Caco-2 (cell line): ENCODE measurements at regions not wholly inside any gene's neighbourhood (a gene's known extent, or its start where the extent isn't known, plus 50 kb on each side); places are given as distances from the start of the nearest gene placed in this dataset.

Source experiments
- BruUV-seq: library from RNA; stranded (reverse); fragments of 400-500 nt; replicated peaks from 2 replicates; lab custom pipeline; 2021; lab: Mats Ljungman, UMichigan
- CTCF ChIA-PET: fragments of 300-600 bp; sonication (Branson Sonifier 250); formaldehyde crosslinking; loops from one replicate; lab custom pipeline; 2022; ENCODE audit warnings: antibody characterized with exemption; lab: Charles Lee
- POLR2A ChIA-PET: fragments of 300-600 bp; sonication (Branson Sonifier 250); formaldehyde crosslinking; loops from one replicate; lab custom pipeline; 2022; ENCODE audit warnings: antibody characterized with exemption; lab: Charles Lee
- DNase-seq, 2 experiments: peaks; one replicate each; pipeline versions ENCODE4 v3.0.0 to v3.0.0-alpha.2; 2020 to 2022
- H3K27me3 ChIP-seq: replicated peaks from 2 replicates; pipeline ENCODE4 v1.6.0; 2011; ENCODE audit warnings: low read length; ENCODE audit not compliant: control insufficient read depth, insufficient read depth
- H3K36me3 ChIP-seq: 2 replicates; pipeline ENCODE4 v1.5.1; 2011; ENCODE audit warnings: low read length; ENCODE audit not compliant: control insufficient read depth, insufficient read depth
- H3K4me1 ChIP-seq: fragments of 250-450 bp; sonication (Bioruptor Pico); 2 replicates; pipeline ENCODE4 v1.5.1; 2020; ENCODE audit warnings: mild to moderate bottlenecking
- H3K4me3 ChIP-seq: 2 replicates; pipeline ENCODE4 v1.5.1; 2011; ENCODE audit warnings: low read depth, mild to moderate bottlenecking, control low read depth, low read length
- H3K9me3 ChIP-seq: fragments of 250-450 bp; sonication (Bioruptor Pico); 2 replicates; pipeline ENCODE4 v1.5.1; 2020; ENCODE audit warnings: mild to moderate bottlenecking, moderate library complexity
- H3K27ac Mint-ChIP-seq: one replicate; pipeline ENCODE4 v1.8.0; 2022; ENCODE audit warnings: mixed read lengths; ENCODE audit not compliant: unreplicated experiment
- H3K27me3 Mint-ChIP-seq: one replicate; pipeline ENCODE4 v1.8.0; 2022; ENCODE audit warnings: mixed read lengths; ENCODE audit not compliant: insufficient read depth, unreplicated experiment
- H3K36me3 Mint-ChIP-seq: one replicate; pipeline ENCODE4 v1.8.0; 2022; ENCODE audit warnings: mild to moderate bottlenecking, mixed read lengths; ENCODE audit not compliant: insufficient read depth, unreplicated experiment
- H3K4me1 Mint-ChIP-seq: one replicate; pipeline ENCODE4 v1.8.0; 2022; ENCODE audit warnings: low read depth, mixed read lengths; ENCODE audit not compliant: unreplicated experiment
- H3K4me3 Mint-ChIP-seq: one replicate; pipeline ENCODE4 v1.8.0; 2022; ENCODE audit warnings: mild to moderate bottlenecking, moderate library complexity, mixed read lengths; ENCODE audit not compliant: unreplicated experiment
- H3K9me3 Mint-ChIP-seq: one replicate; pipeline ENCODE4 v1.8.0; 2022; ENCODE audit warnings: mixed read lengths; ENCODE audit not compliant: unreplicated experiment
- intact Hi-C: fragments of 100-400 bp; cut with micrococcal nuclease; formaldehyde crosslinking; loops from one replicate; pipeline ENCODE4 v1.10.0; 2022; ENCODE audit not compliant: unreplicated experiment
- TF ChIP-seq, protein P1 (sequence below), 2 experiments: fragments of 200-600 bp in 1 of 2; IDR thresholded peaks; 1 replicate in 1 of 2; 2 replicates in 1 of 2; pipeline versions ENCODE4 v1.5.1 to v1.8.0; 2011 to 2022; ENCODE audit warnings: antibody characterized with exemption in 1 of 2, control low read depth in 1 of 2, inconsistent platforms in 1 of 2, low read depth in 1 of 2, low read length in 1 of 2, mild to moderate bottlenecking in 1 of 2, moderate library complexity in 1 of 2; ENCODE audit not compliant: insufficient read depth in 1 of 2, severe bottlenecking in 1 of 2, unreplicated experiment in 1 of 2

GRCh38 chr14:41409806-41410205 is 196.9 kb upstream of the LRFN5 start:
- Mint-ChIP-seq H3K36me3 (no peaks in the 10 kb centered on the region), H3K9me3 (no peaks in the 10 kb centered on the region), H3K4me1 (no peaks in the 10 kb centered on the region), H3K27me3 (no peaks in the 10 kb centered on the region), H3K27ac (no peak overlapping the region), H3K4me3 (no peak overlapping the region)
- ChIA-PET POLR2A (no interaction called here), CTCF (no interaction called here)
- Histone ChIP-seq H3K36me3 (no peaks in the 10 kb centered on the region), H3K4me1 (no peaks in the 10 kb centered on the region), H3K27me3 (no peaks in the 10 kb centered on the region), H3K9me3 (no peaks in the 10 kb centered on the region), H3K4me3 (no peak overlapping the region)
- intact Hi-C loops, result no loop called here
- BruUV-seq, result no TSS peak
- DNase-seq, result no peak
- TF ChIP-seq, protein P1, sequence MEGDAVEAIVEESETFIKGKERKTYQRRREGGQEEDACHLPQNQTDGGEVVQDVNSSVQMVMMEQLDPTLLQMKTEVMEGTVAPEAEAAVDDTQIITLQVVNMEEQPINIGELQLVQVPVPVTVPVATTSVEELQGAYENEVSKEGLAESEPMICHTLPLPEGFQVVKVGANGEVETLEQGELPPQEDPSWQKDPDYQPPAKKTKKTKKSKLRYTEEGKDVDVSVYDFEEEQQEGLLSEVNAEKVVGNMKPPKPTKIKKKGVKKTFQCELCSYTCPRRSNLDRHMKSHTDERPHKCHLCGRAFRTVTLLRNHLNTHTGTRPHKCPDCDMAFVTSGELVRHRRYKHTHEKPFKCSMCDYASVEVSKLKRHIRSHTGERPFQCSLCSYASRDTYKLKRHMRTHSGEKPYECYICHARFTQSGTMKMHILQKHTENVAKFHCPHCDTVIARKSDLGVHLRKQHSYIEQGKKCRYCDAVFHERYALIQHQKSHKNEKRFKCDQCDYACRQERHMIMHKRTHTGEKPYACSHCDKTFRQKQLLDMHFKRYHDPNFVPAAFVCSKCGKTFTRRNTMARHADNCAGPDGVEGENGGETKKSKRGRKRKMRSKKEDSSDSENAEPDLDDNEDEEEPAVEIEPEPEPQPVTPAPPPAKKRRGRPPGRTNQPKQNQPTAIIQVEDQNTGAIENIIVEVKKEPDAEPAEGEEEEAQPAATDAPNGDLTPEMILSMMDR (IDR thresholded peaks at IDR 0.05; ENCODE audit: insufficient read depth in 1 of 2, low read depth in 1 of 2, low read length in 1 of 2, severe bottlenecking in 1 of 2, unreplicated experiment in 1 of 2), result no peak

GRCh38 chr14:41404126-41404525 is 202.6 kb upstream of the LRFN5 start:
- TF ChIP-seq, protein P1 (IDR thresholded peaks at IDR 0.05; ENCODE audit: insufficient read depth in 1 of 2, low read depth in 1 of 2, low read length in 1 of 2, severe bottlenecking in 1 of 2, unreplicated experiment in 1 of 2), result no peak
- Histone ChIP-seq H3K9me3 (no peaks in the 10 kb centered on the region), H3K4me1 (no peaks in the 10 kb centered on the region), H3K4me3 (no peak overlapping the region), H3K27me3 (no peaks in the 10 kb centered on the region), H3K36me3 (no peaks in the 10 kb centered on the region)
- intact Hi-C loops, result no loop called here
- BruUV-seq, result no TSS peak
- no peak overlapping the region for H3K4me3 Mint-ChIP-seq
- no peaks in the 10 kb centered on the region for H3K4me1 Mint-ChIP-seq
- no peaks in the 10 kb centered on the region for H3K27me3 Mint-ChIP-seq
- no peaks in the 10 kb centered on the region for H3K9me3 Mint-ChIP-seq
- CTCF ChIA-PET, result no interaction called here
- no peaks in the 10 kb centered on the region for H3K36me3 Mint-ChIP-seq
- H3K27ac Mint-ChIP-seq, result no peak overlapping the region
- POLR2A ChIA-PET, result no interaction called here
- DNase-seq, result no peak

DNA sequence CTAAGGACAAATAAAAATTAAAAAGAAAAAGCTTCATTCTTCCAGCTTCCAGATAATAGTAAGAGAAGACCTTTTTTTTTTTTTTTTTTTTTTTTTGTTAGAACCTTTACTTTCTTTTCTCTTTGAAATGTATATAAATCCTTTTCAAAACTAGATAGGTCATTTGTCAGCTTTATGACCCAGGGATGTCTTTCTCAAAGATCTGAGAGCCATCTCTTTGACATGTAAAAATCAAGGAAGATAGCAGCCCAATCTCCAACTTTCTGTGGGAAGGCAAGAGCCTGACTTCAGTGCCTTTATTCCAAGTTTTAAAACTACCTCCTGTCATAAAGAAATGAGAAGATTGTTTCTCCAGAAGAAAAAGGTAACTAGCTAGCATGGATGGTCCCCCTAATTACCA is 203.3 kb upstream of the LRFN5 start:
- Mint-ChIP-seq H3K4me3 (no peak overlapping the region), H3K9me3 (no peaks in the 10 kb centered on the region), H3K36me3 (no peaks in the 10 kb centered on the region), H3K4me1 (no peaks in the 10 kb centered on the region), H3K27me3 (no peaks in the 10 kb centered on the region), H3K27ac (no peak overlapping the region)
- no peak for DNase-seq
- Histone ChIP-seq H3K36me3 (no peaks in the 10 kb centered on the region), H3K27me3 (no peaks in the 10 kb centered on the region), H3K9me3 (no peaks in the 10 kb centered on the region), H3K4me1 (no peaks in the 10 kb centered on the region), H3K4me3 (no peak overlapping the region)
- ChIA-PET CTCF (no interaction called here), POLR2A (interaction anchor here (0.6 kb wide), 1 partner anchor 423 kb away, joined by 3 read pairs; no protein-coding TSS in a partner anchor)
- no TSS peak for BruUV-seq
- TF ChIP-seq, protein P1 (IDR thresholded peaks at IDR 0.05; ENCODE audit: insufficient read depth in 1 of 2, low read depth in 1 of 2, low read length in 1 of 2, severe bottlenecking in 1 of 2, unreplicated experiment in 1 of 2), result no peak
- intact Hi-C loops, result no loop called here
